ENCODE measurements at regions not wholly inside any gene's neighbourhood (a gene's known extent, or its start where the extent isn't known, plus 50 kb on each side); places are given as distances from the start of the nearest gene placed in this dataset.
"Not testable (repeated sequence)": the region's sequence is repeated elsewhere in the genome, so short reads cannot be mapped to it uniquely, and the experiment has no call there.

- DNase-seq (ENCODE audit: low spot score) = not testable (repeated sequence)
Measured at GRCh38 chr9:64920147-64920546, 364.9 kb downstream of the FOXD4L5 start.

- not testable (repeated sequence) for DNase-seq (ENCODE audit: low spot score)
Measured at GRCh38 chr9:64888643-64889042, 396.4 kb downstream of the FOXD4L5 start.

- DNase-seq (ENCODE audit: low spot score) = peak; percentile 20
Measured at GRCh38 chr9:64870594-64870993, 414.4 kb downstream of the FOXD4L5 start.

Data from RKO (cell line).